Cardiac muscle cell (in vitro differentiated cells and primary cell): ENCODE measurements at regions not wholly inside any gene's neighbourhood (a gene's known extent, or its start where the extent isn't known, plus 50 kb on each side); places are given as distances from the start of the nearest gene placed in this dataset.

Experiments used
- DNase-seq, 2 donors: peaks; one replicate each; pipeline versions ENCODE4 v3.0.0 to v3.0.0-alpha.2; 2010 to 2017; ENCODE audit warnings: low read depth in 1 of 2, low spot score in 1 of 2
- H3K27ac ChIP-seq: fragments of 200-600 bp; sonication (generic); 2 replicates; pipeline ENCODE4 v1.5.1; 2016
- H3K27me3 ChIP-seq: fragments of 200-600 bp; sonication (generic); 2 replicates; pipeline ENCODE4 v1.6.0; 2016; ENCODE audit warnings: control low read depth
- H3K36me3 ChIP-seq: fragments of 200-600 bp; sonication (generic); 2 replicates; pipeline ENCODE4 v1.5.1; 2016; ENCODE audit warnings: control low read depth
- H3K4me1 ChIP-seq: fragments of 200-600 bp; sonication (generic); 2 replicates; pipeline ENCODE4 v1.8.1; 2017; ENCODE audit warnings: low read depth, mild to moderate bottlenecking, mixed run types
- H3K4me3 ChIP-seq: fragments of 200-600 bp; sonication (generic); 2 replicates; pipeline ENCODE4 v1.5.1; 2016; ENCODE audit warnings: mild to moderate bottlenecking
- H3K9me3 ChIP-seq: fragments of 200-600 bp; sonication (generic); 2 replicates; pipeline ENCODE4 v1.5.1; 2017; ENCODE audit warnings: low read depth, mild to moderate bottlenecking, control low read depth
- CTCF ChIP-seq: IDR thresholded peaks from 2 replicates; pipeline ENCODE4 v1.5.1; 2012; ENCODE audit warnings: low read depth, mild to moderate bottlenecking, low read length

- Histone ChIP-seq H3K27me3 (no peaks in the 10 kb centered on the region), H3K27ac (no peak overlapping the region), H3K9me3 (no peaks in the 10 kb centered on the region), H3K4me3 (no peak overlapping the region), H3K4me1 (no peaks in the 10 kb centered on the region), H3K36me3 (no peaks in the 10 kb centered on the region)
- no peak for DNase-seq
- TF ChIP-seq CTCF, result no peak
Observed at GRCh38 chr14:29098656-29099055, 332.1 kb downstream of the FOXG1 start.

GRCh38 chr14:29102266-29102665 is 335.7 kb downstream of the FOXG1 start:
- Histone ChIP-seq H3K36me3 (no peaks in the 10 kb centered on the region), H3K9me3 (no peaks in the 10 kb centered on the region), H3K4me3 (no peak overlapping the region), H3K27ac (no peak overlapping the region), H3K27me3 (no peaks in the 10 kb centered on the region), H3K4me1 (no peaks in the 10 kb centered on the region)
- TF ChIP-seq CTCF, result no peak
- no peak for DNase-seq

- no peak for DNase-seq
- no peak overlapping the region for H3K4me3 ChIP-seq
- no peak overlapping the region for H3K27ac ChIP-seq
Observed at GRCh38 chr14:29102996-29103395, 336.4 kb downstream of the FOXG1 start.

DNA sequence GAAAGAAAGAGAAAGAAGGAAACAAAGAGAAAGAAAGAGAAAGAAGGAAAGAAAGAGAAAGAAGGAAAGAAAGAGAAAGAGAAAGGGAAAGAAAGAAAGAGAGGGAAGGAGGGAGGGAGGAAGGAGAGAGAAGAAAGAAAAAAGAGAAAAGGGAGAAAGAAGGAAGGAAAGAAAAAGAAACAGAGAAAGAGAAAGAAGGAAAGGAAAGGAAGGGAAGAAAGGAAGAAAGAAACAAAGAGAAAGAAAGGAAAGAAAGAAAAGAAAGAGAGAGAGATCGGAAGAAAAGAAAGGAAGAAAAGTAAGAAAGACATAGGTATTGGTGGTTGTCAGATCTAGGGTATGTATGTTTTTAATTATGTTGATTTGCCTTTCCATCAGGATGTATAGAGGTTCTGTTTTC is 342.3 kb downstream of the FOXG1 start:
- H3K4me1 ChIP-seq, result no peaks in the 10 kb centered on the region
- no peak for TF ChIP-seq CTCF

More at GRCh38 chr14:29102996-29103395, 336.4 kb downstream of the FOXG1 start:
- no peaks in the 10 kb centered on the region for H3K27me3 ChIP-seq
- no peaks in the 10 kb centered on the region for H3K9me3 ChIP-seq
- no peaks in the 10 kb centered on the region for H3K4me1 ChIP-seq
- TF ChIP-seq CTCF, result no peak
- H3K36me3 ChIP-seq, result no peaks in the 10 kb centered on the region

DNA sequence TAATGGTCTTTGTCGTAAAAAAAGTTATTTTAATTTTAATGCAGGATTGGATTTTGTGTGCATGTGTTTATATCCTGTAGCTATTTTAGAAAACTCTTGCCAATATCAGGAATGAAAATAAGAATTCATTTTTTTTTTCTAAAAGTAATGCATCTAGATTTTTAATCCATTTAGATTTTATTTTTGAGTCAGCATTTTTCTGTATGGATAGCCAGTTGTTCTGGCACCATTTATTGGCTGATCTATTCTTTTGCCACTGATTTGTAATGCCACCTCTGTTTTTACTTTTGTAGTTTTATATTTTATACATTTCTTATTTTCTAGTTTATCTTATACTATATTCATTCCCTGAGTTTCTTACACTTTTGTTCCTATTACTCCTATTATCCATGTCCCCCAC is 343.0 kb downstream of the FOXG1 start:
- H3K9me3 ChIP-seq, result no peaks in the 10 kb centered on the region

More for the DNA sequence above, 342.3 kb downstream of the FOXG1 start:
- no peak overlapping the region for H3K27ac ChIP-seq
- no peaks in the 10 kb centered on the region for H3K27me3 ChIP-seq
- H3K4me3 ChIP-seq, result no peak overlapping the region
- no peaks in the 10 kb centered on the region for H3K36me3 ChIP-seq
- H3K9me3 ChIP-seq, result no peaks in the 10 kb centered on the region
- DNase-seq, result no peak

More for the DNA sequence above, 343.0 kb downstream of the FOXG1 start:
- DNase-seq, result no peak
- H3K27me3 ChIP-seq, result no peaks in the 10 kb centered on the region
- H3K4me3 ChIP-seq, result no peak overlapping the region
- H3K4me1 ChIP-seq, result no peaks in the 10 kb centered on the region
- no peak for TF ChIP-seq CTCF
- H3K36me3 ChIP-seq, result no peaks in the 10 kb centered on the region
- H3K27ac ChIP-seq, result no peak overlapping the region
